T-helper 2 cell (primary cell): ENCODE measurements at regions not wholly inside any gene's neighbourhood (a gene's known extent, or its start where the extent isn't known, plus 50 kb on each side); places are given as distances from the start of the nearest gene placed in this dataset.

Source experiments
- DNase-seq, 5 experiments: peaks; one replicate each; pipeline versions ENCODE4 v3.0.0 to v3.0.0-alpha.2; 2012 to 2022

GRCh38 chr1:234726359-234726943, 116.5 kb upstream of the IRF2BP2 start:
- DNase-seq, result no peak

GRCh38 chr1:234725177-234726132, 115.5 kb upstream of the IRF2BP2 start:
- DNase-seq, result peak in 4 of 5 experiments; percentile 11 to 85 (median 22)

GRCh38 chr1:234724516-234725176, 114.7 kb upstream of the IRF2BP2 start:
- peak in 1 of 5 experiments; percentile 45 for DNase-seq

GRCh38 chr1:234722904-234723720, 113.1 kb upstream of the IRF2BP2 start:
- peak in 2 of 5 experiments; percentile 12 to 55 for DNase-seq

GRCh38 chr1:234722270-234722704, 112.3 kb upstream of the IRF2BP2 start:
- no peak for DNase-seq

GRCh38 chr1:234721476-234722269, 111.7 kb upstream of the IRF2BP2 start:
- no peak for DNase-seq

- no peak for DNase-seq
Measured at GRCh38 chr1:234720709-234721441, 110.9 kb upstream of the IRF2BP2 start.

GRCh38 chr1:234719454-234720251, 109.7 kb upstream of the IRF2BP2 start:
- no peak for DNase-seq

GRCh38 chr1:234718496-234719453, 108.8 kb upstream of the IRF2BP2 start:
- DNase-seq, result no peak

GRCh38 chr1:234716908-234717375, 107.0 kb upstream of the IRF2BP2 start:
- DNase-seq, result no peak

GRCh38 chr1:234715252-234716014, 105.5 kb upstream of the IRF2BP2 start:
- no peak for DNase-seq

- DNase-seq, result no peak
Measured at GRCh38 chr1:234713859-234714258, 103.9 kb upstream of the IRF2BP2 start.

GRCh38 chr1:234713440-234713839, 103.5 kb upstream of the IRF2BP2 start:
- DNase-seq, result no peak

- no peak for DNase-seq
Measured at GRCh38 chr1:234712891-234713305, 102.9 kb upstream of the IRF2BP2 start.

- DNase-seq, result no peak
Measured at GRCh38 chr1:234710936-234711724, 101.2 kb upstream of the IRF2BP2 start.

- DNase-seq, result no peak
Measured at GRCh38 chr1:234710381-234710780, 100.4 kb upstream of the IRF2BP2 start.
